Epidermal melanocyte (primary cell): ENCODE measurements at regions not wholly inside any gene's neighbourhood (a gene's known extent, or its start where the extent isn't known, plus 50 kb on each side); places are given as distances from the start of the nearest gene placed in this dataset.

Experiments used
- DNase-seq: peaks from one replicate; pipeline ENCODE4 v3.0.0; 2011; ENCODE audit warnings: low spot score; ENCODE audit not compliant: insufficient read length

DNA sequence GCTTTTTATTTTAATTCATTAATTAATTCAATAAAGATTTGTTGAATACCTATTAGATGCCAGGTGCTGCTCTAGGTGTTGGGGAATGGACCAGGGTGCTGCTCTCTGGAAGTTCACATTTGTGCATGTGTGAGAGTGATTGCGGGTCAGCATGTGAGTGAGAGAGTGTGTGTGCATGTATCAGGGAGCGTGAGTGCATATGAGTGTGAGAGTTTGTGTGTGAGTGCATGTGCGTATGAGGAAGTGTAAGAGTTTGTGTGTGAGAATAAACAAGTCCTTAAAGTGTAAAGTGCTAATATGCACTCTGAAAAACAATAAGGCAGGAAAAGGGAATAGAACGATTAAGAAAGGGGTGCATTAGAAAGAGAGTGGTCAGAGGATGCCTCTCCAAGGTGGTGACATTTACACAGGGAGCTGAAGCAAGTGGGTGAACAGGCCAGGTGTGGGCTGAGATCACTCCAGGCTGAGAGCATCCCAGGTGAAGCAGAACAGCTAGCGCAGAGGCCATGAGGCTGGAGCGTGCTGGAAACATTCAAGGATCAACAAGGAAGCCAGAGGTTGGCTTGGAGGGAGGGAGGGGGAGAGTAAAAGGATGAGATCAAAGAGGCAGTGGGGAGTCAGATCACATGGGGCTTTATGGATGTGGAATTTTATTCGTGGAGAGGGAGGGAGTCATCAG lies 50.5 kb upstream of the SLC1A4 start:
- DNase-seq: no peak

DNA sequence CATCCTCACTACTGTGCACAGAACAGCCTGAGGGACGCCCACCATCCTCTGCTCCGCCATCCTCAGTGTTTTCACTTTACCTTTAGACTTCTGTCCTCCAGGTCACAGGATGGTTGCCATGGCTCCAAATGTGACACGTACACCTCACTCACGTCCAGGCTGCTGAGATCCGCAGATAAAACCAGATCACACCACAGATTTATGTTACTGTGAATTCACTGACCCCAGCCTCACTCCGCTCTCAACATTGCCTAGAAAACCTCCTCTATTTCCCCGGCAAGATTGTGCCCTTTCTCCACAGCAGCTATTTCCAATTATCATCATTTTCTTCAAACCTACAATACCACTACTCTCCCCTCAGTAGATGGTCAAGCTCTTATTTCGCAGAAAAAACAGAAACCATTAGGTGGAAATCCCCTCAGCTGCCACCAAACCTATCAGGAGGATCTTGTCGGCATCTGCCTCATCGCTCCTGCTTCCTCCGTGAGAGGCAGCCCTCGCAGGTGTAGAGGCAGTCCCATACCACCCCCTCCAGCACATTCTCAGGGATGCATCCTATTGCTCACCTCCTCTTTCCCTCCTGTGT lies 49.8 kb upstream of the SLC1A4 start:
- no peak for DNase-seq
